ENCODE measurements at regions not wholly inside any gene's neighbourhood (a gene's known extent, or its start where the extent isn't known, plus 50 kb on each side); places are given as distances from the start of the nearest gene placed in this dataset.

DNA sequence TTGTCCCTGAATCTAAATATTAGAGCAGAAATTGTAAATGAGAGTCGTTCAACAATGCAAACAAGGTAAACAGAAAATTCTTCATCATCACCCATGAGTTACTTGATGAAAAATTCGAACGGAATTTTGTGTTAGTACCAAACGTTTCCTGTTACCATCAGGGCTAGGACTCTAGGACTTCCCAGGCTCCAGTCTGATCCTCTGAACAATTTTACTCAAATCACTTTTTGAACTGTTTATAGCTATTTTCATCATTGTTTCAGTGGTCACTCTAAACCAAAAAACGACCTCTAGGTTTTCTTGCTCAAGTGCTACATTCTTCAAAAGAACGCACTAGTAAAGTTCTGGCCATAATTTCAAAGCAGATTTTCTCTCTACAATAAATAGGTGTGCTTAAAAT lies 273.3 kb downstream of the MREG start:
- H3K27me3 Mint-ChIP-seq: peaks cover 2% of the 10 kb centered on the region
- H3K4me1 Mint-ChIP-seq: no peaks in the 10 kb centered on the region
- H3K27ac Mint-ChIP-seq: no peak overlapping the region
- H3K4me3 Mint-ChIP-seq: no peak overlapping the region
- no peaks in the 10 kb centered on the region for H3K36me3 Mint-ChIP-seq (ENCODE audit: low read depth)
- intact Hi-C loops (cut with micrococcal nuclease): no loop called here
- DNase-seq: no peak
- no peaks in the 10 kb centered on the region for H3K9me3 Mint-ChIP-seq

DNA sequence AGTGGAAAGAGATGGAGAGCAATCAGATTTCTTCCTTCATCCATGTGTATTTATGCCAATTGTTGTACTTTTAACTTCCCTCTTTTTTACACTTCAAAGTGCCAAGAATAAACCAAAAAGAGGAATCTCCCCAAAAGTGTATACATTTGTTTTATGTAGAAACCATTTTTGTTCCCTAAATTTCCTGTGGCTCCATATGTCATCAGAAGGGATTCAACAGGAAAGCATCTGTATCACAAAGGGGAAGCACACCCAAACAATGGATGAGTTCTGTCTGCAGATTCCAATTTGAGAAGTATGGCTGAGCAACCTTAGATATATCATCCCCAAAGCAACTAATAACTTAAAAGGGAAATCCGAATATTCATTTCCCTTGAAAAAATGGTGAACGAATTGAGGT lies 275.0 kb downstream of the MREG start:
- H3K4me1 Mint-ChIP-seq: no peaks in the 10 kb centered on the region
- no peak overlapping the region for H3K27ac Mint-ChIP-seq
- DNase-seq: no peak
- H3K27me3 Mint-ChIP-seq: peaks cover 2% of the 10 kb centered on the region
- H3K4me3 Mint-ChIP-seq: no peak overlapping the region
- no peaks in the 10 kb centered on the region for H3K9me3 Mint-ChIP-seq
- intact Hi-C loops (cut with micrococcal nuclease): no loop called here
- H3K36me3 Mint-ChIP-seq (ENCODE audit: low read depth): no peaks in the 10 kb centered on the region

DNA sequence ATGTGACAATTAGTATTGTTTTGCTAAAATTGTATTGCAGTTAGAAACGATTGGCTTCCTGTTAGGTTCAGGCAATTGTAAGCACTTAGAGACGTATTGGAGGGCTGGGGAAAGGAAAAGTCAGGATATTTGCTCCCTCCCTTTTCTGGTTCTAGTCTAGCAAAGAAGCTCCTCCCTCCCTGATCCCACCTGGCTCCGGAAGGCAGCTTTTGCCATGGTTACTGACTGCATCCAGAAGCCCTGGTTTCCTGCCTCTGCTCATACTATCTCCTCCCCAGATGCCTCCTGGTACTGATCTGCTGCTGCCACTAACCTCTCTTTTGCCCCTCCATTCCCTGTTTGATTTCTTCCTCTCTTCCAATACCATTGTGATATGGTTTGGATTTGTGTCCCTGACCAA lies 275.9 kb downstream of the MREG start:
- Mint-ChIP-seq H3K27me3 (peaks cover 2% of the 10 kb centered on the region), H3K4me3 (no peak overlapping the region), H3K9me3 (no peaks in the 10 kb centered on the region), H3K36me3 (ENCODE audit: low read depth) (no peaks in the 10 kb centered on the region), H3K4me1 (no peaks in the 10 kb centered on the region), H3K27ac (no peak overlapping the region)
- intact Hi-C loops (cut with micrococcal nuclease): no loop called here
- no peak for DNase-seq

DNA sequence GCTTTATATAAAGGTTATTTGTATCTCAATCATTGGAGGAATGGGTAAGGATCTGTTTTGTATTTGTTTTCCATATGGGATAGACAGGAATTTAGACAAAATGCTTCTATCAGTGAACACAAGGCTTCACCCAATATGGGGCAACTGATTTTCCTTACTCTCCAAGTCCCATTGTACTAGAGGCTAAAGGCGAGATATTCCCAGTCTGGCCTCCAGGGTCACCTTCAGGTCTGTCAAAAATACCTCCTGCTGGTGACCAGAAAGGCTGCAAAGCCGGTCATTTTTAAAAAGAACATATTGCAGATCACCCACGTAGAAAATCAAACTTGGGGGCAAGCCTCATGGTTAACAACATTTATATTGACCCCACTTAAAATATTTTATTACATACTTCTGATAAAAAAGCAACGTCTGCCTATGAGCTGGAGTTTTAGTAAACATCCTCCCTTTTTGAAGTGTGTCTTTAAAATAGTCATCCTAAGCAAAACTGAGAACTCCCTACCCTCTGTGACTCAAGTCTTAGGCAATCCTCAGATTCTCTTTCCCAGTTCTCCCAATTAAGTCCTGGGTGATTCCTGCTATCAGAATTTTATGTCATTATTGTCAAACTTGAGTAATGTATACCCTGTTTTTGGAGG lies 276.6 kb downstream of the MREG start:
- intact Hi-C loops (cut with micrococcal nuclease): no loop called here
- H3K4me3 Mint-ChIP-seq: no peak overlapping the region
- no peak for DNase-seq
- H3K4me1 Mint-ChIP-seq: no peaks in the 10 kb centered on the region
- no peaks in the 10 kb centered on the region for H3K36me3 Mint-ChIP-seq (ENCODE audit: low read depth)
- H3K9me3 Mint-ChIP-seq: no peaks in the 10 kb centered on the region
- no peak overlapping the region for H3K27ac Mint-ChIP-seq
- peaks cover 2% of the 10 kb centered on the region for H3K27me3 Mint-ChIP-seq

GRCh38 chr2:215731108-215731658 lies 282.2 kb downstream of the MREG start:
- Mint-ChIP-seq H3K4me1 (no peaks in the 10 kb centered on the region), H3K9me3 (no peaks in the 10 kb centered on the region), H3K27ac (no peak overlapping the region)

DNA sequence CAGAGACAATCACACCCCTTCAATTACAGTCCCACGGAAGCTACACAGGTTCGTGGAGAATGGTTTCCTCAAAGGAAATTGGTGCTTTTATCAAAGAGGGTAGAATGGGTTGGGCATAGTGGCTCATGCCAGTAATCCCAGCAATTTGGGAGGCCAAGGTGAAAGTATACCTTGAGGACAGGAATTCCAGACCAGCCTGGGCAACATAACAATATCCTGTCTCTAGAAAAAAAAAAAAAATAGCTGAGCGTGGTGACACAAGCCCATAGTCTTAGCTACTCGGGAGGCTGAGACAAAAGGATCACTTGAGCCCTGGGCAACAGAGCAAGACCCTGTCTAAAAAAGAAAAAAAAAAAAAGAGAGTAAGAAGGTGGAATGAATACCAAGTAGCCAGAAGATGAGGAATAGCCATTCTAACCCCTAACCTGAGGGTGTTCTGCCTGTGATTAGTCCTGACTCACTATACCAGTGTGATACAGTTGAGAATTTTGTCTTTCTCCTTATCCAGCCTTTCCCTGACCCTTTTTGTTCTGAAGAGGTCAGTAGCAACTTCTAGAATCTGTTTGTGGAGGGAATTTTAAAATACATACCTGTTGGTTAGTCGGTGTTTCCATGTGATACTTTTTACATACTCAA lies 283.2 kb downstream of the MREG start:
- intact Hi-C loops (cut with micrococcal nuclease): no loop called here
- no peak for DNase-seq
- Mint-ChIP-seq H3K4me3 (no peak overlapping the region), H3K27me3 (peaks cover 2% of the 10 kb centered on the region), H3K36me3 (ENCODE audit: low read depth) (no peaks in the 10 kb centered on the region), H3K27ac (no peak overlapping the region), H3K4me1 (no peaks in the 10 kb centered on the region), H3K9me3 (no peaks in the 10 kb centered on the region)

More at GRCh38 chr2:215731108-215731658, 282.2 kb downstream of the MREG start:
- Mint-ChIP-seq H3K36me3 (ENCODE audit: low read depth) (no peaks in the 10 kb centered on the region), H3K27me3 (no peaks in the 10 kb centered on the region), H3K4me3 (no peak overlapping the region)
- DNase-seq: no peak
- intact Hi-C loops (cut with micrococcal nuclease): no loop called here

DNA sequence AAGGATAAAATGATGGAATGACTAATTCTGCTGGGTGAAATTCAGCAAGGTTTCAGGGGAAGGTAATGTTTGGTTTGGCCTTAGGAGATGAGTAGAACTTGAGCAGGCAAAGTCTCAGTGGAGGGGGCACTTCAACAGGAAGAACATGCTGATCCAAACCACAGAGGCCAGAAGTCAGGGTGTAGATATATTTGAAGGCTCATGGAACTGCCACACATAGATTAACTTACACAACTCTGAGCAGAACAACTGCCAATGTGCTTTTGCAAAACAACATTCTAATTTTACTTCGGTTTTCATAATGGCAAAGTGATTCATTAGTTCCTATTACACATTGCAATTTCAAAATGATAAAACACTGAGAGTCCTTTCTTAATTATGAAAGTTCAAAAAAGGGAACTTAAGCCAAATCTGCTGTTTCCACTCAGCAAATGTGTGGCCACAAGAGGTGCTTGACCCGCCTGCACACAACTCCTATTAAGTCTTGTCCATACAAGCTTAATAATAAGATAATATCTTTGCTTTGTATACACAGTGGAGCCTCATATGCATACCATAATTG lies 284.8 kb downstream of the MREG start:
- DNase-seq: no peak
- Mint-ChIP-seq H3K9me3 (no peaks in the 10 kb centered on the region), H3K27ac (no peak overlapping the region), H3K27me3 (peaks cover 2% of the 10 kb centered on the region), H3K4me1 (no peaks in the 10 kb centered on the region), H3K36me3 (ENCODE audit: low read depth) (no peaks in the 10 kb centered on the region), H3K4me3 (no peak overlapping the region)
- intact Hi-C loops (cut with micrococcal nuclease): no loop called here

DNA sequence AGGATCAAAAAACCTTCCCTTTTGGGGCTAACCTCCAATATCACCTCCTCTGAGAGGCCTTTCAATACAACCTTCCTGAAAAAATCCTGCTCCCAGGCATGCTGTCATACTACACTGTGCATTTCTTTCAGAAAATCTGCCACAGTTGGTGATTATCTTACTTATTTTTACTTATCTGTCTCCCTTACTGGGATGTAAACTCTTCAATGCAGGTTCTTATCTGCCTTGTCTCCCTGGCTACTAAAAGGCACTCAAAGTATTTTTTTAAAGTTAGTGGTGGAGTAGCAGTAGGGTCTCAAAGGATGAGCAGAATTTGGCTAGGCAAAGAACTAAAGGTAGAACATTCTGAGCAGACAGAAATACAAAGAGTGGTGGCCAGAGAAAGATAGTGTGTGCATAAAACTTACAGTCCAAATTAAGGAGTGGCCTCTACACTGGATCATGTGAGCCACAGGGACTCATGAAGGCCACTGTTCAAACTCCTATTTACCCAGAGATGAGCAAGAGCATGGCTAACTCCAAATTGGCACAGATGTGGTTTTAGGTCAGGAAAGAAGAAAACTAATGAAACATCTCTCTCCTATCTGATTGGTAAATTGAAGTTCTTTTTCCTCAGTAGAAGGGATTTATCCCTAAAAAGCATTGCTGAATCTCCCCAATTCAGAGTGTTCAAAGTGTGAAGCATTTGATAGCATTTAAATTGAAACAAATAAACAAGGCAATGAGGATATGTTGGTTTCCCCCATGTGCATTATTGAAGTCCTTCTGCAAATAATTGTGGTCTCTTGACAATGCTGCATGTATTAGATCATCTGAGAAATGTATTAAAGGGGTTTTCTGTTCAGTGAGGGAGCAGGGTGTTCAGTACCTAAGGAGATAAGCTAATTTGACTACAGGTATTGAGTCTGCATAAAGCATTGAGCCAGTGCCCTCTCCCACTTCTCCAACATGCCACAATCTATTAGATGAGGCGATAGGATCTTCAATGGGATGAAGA lies 285.5 kb downstream of the MREG start:
- H3K9me3 Mint-ChIP-seq: no peaks in the 10 kb centered on the region
- no peak for DNase-seq
- H3K36me3 Mint-ChIP-seq (ENCODE audit: low read depth): no peaks in the 10 kb centered on the region
- no peak overlapping the region for H3K27ac Mint-ChIP-seq
- no peak overlapping the region for H3K4me3 Mint-ChIP-seq
- H3K4me1 Mint-ChIP-seq: no peaks in the 10 kb centered on the region
- intact Hi-C loops (cut with micrococcal nuclease): no loop called here
- H3K27me3 Mint-ChIP-seq: peaks cover 2% of the 10 kb centered on the region

DNA sequence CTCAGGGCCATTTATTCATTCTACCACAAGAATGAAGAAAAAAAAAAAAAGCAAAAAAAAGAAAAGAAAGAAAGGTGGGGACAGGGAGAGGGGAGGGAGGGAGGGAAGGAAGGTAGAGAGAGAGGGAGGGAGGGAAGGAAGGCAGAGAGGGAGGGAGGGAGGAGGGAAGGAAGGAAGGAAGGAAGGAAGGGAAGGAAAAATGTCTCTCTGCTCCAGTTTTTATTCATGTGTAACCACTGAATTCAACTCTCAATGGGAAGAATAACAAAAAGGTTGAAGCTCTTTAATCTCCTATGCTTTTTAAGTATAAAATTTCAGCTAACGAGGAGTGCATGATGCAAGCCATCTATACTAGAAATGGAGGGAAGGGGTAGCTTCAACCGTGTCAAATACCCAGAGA lies 287.3 kb downstream of the MREG start:
- intact Hi-C loops (cut with micrococcal nuclease): no loop called here
- Mint-ChIP-seq H3K27me3 (peaks cover 2% of the 10 kb centered on the region), H3K9me3 (peaks cover 4% of the 10 kb centered on the region), H3K4me1 (no peaks in the 10 kb centered on the region), H3K27ac (no peak overlapping the region), H3K4me3 (no peak overlapping the region), H3K36me3 (ENCODE audit: low read depth) (no peaks in the 10 kb centered on the region)
- DNase-seq: no peak

GRCh38 chr2:215724146-215724545 lies 288.3 kb upstream of the FN1 start:
- Mint-ChIP-seq H3K36me3 (ENCODE audit: low read depth) (no peaks in the 10 kb centered on the region), H3K27me3 (peaks cover 2% of the 10 kb centered on the region), H3K4me3 (no peak overlapping the region), H3K9me3 (peaks cover 4% of the 10 kb centered on the region), H3K27ac (no peak overlapping the region), H3K4me1 (no peaks in the 10 kb centered on the region)
- no peak for DNase-seq
- intact Hi-C loops (cut with micrococcal nuclease): no loop called here

- H3K36me3 Mint-ChIP-seq (ENCODE audit: low read depth): no peaks in the 10 kb centered on the region
- H3K27ac Mint-ChIP-seq: no peak overlapping the region
- peaks cover 2% of the 10 kb centered on the region for H3K27me3 Mint-ChIP-seq
- H3K4me1 Mint-ChIP-seq: no peaks in the 10 kb centered on the region
- intact Hi-C loops (cut with micrococcal nuclease): no loop called here
- peaks cover 4% of the 10 kb centered on the region for H3K9me3 Mint-ChIP-seq
- no peak overlapping the region for H3K4me3 Mint-ChIP-seq
- DNase-seq: no peak
Observed at GRCh38 chr2:215723631-215724011, 287.8 kb upstream of the FN1 start.

DNA sequence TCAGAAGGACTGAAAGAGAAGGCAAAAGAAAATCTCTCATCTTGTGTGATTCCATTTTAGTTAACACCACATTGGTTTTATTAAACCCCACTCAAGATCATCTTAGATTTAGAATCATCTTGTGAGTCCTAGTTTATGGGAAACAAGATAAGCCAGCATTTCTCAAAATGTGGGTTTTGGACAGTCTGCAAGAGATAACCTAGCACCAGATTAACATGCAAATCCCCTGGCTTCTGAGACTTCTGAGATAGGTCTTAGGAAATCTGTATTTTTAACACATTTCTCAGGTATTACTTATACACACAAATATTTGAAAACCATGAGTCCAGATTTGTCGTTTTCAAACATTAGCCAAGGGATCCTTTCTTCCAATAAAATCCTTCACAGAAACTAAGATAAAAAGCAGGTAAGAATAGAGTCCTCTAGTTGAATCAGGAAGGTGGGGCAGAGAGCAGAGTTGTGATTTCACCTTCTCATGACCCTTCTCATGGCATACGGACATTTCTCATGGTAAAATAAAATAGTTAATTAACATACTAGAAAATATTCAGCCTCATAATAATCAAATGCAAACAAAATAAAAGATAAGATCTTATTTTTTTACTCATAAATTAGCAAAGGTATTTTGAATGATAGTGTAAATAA lies 287.2 kb upstream of the FN1 start:
- DNase-seq: no peak
- Mint-ChIP-seq H3K36me3 (ENCODE audit: low read depth) (no peaks in the 10 kb centered on the region), H3K27ac (no peak overlapping the region), H3K4me1 (no peaks in the 10 kb centered on the region), H3K9me3 (peaks cover 4% of the 10 kb centered on the region), H3K4me3 (no peak overlapping the region), H3K27me3 (peaks cover 2% of the 10 kb centered on the region)
- intact Hi-C loops (cut with micrococcal nuclease): no loop called here

GRCh38 chr2:215722125-215722524 lies 286.3 kb upstream of the FN1 start:
- intact Hi-C loops (cut with micrococcal nuclease): no loop called here
- H3K36me3 Mint-ChIP-seq (ENCODE audit: low read depth): no peaks in the 10 kb centered on the region
- H3K9me3 Mint-ChIP-seq: peaks cover 4% of the 10 kb centered on the region
- H3K27ac Mint-ChIP-seq: no peak overlapping the region
- no peaks in the 10 kb centered on the region for H3K4me1 Mint-ChIP-seq
- H3K27me3 Mint-ChIP-seq: peaks cover 2% of the 10 kb centered on the region
- no peak overlapping the region for H3K4me3 Mint-ChIP-seq
- no peak for DNase-seq

Measured in activated CD4-positive, alpha-beta T cell treated with anti-CD3 and anti-CD28 coated beads, Interleukin-2, amount 10 ng/mL, durations not matched to agents 24 days and 14 days (primary cell).